PC-9 (cell line): ENCODE measurements at regions not wholly inside any gene's neighbourhood (a gene's known extent, or its start where the extent isn't known, plus 50 kb on each side); places are given as distances from the start of the nearest gene placed in this dataset.

ENCODE experiments used
- BruUV-seq: library from RNA; stranded (reverse); fragments of 400-500 nt; replicated peaks from 2 replicates; lab custom pipeline; 2021; lab: Mats Ljungman, UMichigan
- CTCF ChIA-PET: fragments of 300-600 bp; sonication (Branson Sonifier 250); formaldehyde crosslinking; loops from one replicate; lab custom pipeline; 2022; ENCODE audit warnings: antibody characterized with exemption; lab: Charles Lee
- POLR2A ChIA-PET: fragments of 300-600 bp; sonication (Branson Sonifier 250); formaldehyde crosslinking; loops from one replicate; lab custom pipeline; 2022; ENCODE audit warnings: antibody characterized with exemption; ENCODE audit not compliant: unreplicated experiment; lab: Charles Lee
- DNase-seq, 2 experiments: peaks; one replicate each; pipeline versions ENCODE4 v3.0.0 to v3.0.0-alpha.2; 2015 to 2022; ENCODE audit warnings: mixed read lengths in 1 of 2
- H2AFZ ChIP-seq: fragments of 200-600 bp; sonication (generic); 2 replicates; pipeline ENCODE4 v1.8.1; 2017; ENCODE audit warnings: antibody characterized with exemption
- H3F3A ChIP-seq: fragments of 200-600 bp; sonication (generic); 2 replicates; pipeline ENCODE4 v1.8.1; 2017; ENCODE audit warnings: antibody characterized with exemption, mild to moderate bottlenecking, low read depth; ENCODE audit not compliant: insufficient read depth
- H3K27ac ChIP-seq: fragments of 200-600 bp; sonication (generic); 2 replicates; pipeline ENCODE4 v1.6.1; 2016; ENCODE audit warnings: mixed run types
- H3K27me3 ChIP-seq: fragments of 200-600 bp; sonication (generic); 2 replicates; pipeline ENCODE4 v1.6.1; 2016; ENCODE audit warnings: low read depth, mixed run types; ENCODE audit not compliant: insufficient read depth
- H3K36me3 ChIP-seq: fragments of 200-600 bp; sonication (generic); 2 replicates; pipeline ENCODE4 v1.6.1; 2016; ENCODE audit warnings: low read depth, mixed run types
- H3K4me1 ChIP-seq: fragments of 200-600 bp; sonication (generic); replicated peaks from 2 replicates; pipeline ENCODE4 v1.6.1; 2016; ENCODE audit warnings: mixed run types; ENCODE audit not compliant: insufficient read depth
- H3K4me2 ChIP-seq: fragments of 200-600 bp; sonication (generic); 2 replicates; pipeline ENCODE4 v1.6.1; 2017; ENCODE audit warnings: mixed run types
- H3K4me3 ChIP-seq: fragments of 200-600 bp; sonication (generic); 2 replicates; pipeline ENCODE4 v1.6.1; 2016; ENCODE audit warnings: mixed run types
- H3K79me2 ChIP-seq: fragments of 200-600 bp; sonication (generic); 2 replicates; pipeline ENCODE4 v1.6.1; 2017; ENCODE audit warnings: low read depth, mixed run types
- H3K9me2 ChIP-seq: fragments of 200-600 bp; sonication (generic); 2 replicates; pipeline ENCODE4 v1.8.1; 2017; ENCODE audit warnings: mild to moderate bottlenecking; ENCODE audit not compliant: insufficient read depth
- H3K9me3 ChIP-seq: fragments of 200-600 bp; sonication (generic); 2 replicates; pipeline ENCODE4 v1.8.1; 2016; ENCODE audit warnings: low read depth; ENCODE audit not compliant: insufficient read depth
- H4K20me1 ChIP-seq: fragments of 200-600 bp; sonication (generic); 2 replicates; pipeline ENCODE4 v1.8.1; 2017; ENCODE audit not compliant: insufficient read depth
- CTCF ChIP-seq: fragments of 200-600 bp; sonication (generic); conservative IDR thresholded peaks from 2 replicates; pipeline ENCODE4 v1.6.1; 2017; ENCODE audit warnings: mixed run types, antibody characterized with exemption, mild to moderate bottlenecking, moderate library complexity
- EZH2 ChIP-seq: fragments of 200-600 bp; sonication (generic); IDR thresholded peaks from 2 replicates; pipeline ENCODE4 v1.8.0; 2017; ENCODE audit warnings: antibody characterized with exemption, low read depth
- intact Hi-C: fragments of 100-400 bp; cut with micrococcal nuclease; formaldehyde crosslinking; loops from one replicate; pipeline ENCODE4 v1.10.0; 2022; ENCODE audit not compliant: unreplicated experiment

- no TSS peak for BruUV-seq
These were observed 204.5 kb upstream of the CDH5 start for GRCh38 chr16:66161942-66162341.

GRCh38 chr16:66161269-66161668, 205.2 kb upstream of the CDH5 start:
- BruUV-seq, result no TSS peak
- POLR2A ChIA-PET, result no interaction called here
- H3K4me2 ChIP-seq, result no peak overlapping the region
- H3K27ac ChIP-seq, result no peak overlapping the region
- TF ChIP-seq EZH2 (no peak), CTCF (no peak)
- no peaks in the 10 kb centered on the region for H3K9me2 ChIP-seq
- no peaks in the 10 kb centered on the region for H3K4me1 ChIP-seq
- CTCF ChIA-PET, result no interaction called here
- no peaks in the 10 kb centered on the region for H3F3A ChIP-seq
- H3K79me2 ChIP-seq, result no peaks in the 10 kb centered on the region
- intact Hi-C loops, result no loop called here
- peaks cover 67% of the 10 kb centered on the region for H3K27me3 ChIP-seq
- no peaks in the 10 kb centered on the region for H3K9me3 ChIP-seq
- DNase-seq, result no peak
- H4K20me1 ChIP-seq, result no peaks in the 10 kb centered on the region
- no peaks in the 10 kb centered on the region for H3K36me3 ChIP-seq
- no peak overlapping the region for H2AFZ ChIP-seq
- H3K4me3 ChIP-seq, result no peak overlapping the region

More at GRCh38 chr16:66161942-66162341, 204.5 kb upstream of the CDH5 start:
- Histone ChIP-seq H4K20me1 (no peaks in the 10 kb centered on the region), H3K79me2 (no peaks in the 10 kb centered on the region), H3K9me3 (no peaks in the 10 kb centered on the region), H3K27me3 (peaks cover 70% of the 10 kb centered on the region), H2AFZ (no peak overlapping the region), H3K9me2 (no peaks in the 10 kb centered on the region), H3F3A (no peaks in the 10 kb centered on the region), H3K4me3 (no peak overlapping the region), H3K36me3 (no peaks in the 10 kb centered on the region), H3K4me2 (no peak overlapping the region), H3K4me1 (no peaks in the 10 kb centered on the region), H3K27ac (no peak overlapping the region)
- no peak for DNase-seq
- ChIA-PET CTCF (no interaction called here), POLR2A (no interaction called here)
- TF ChIP-seq EZH2, result no peak
- TF ChIP-seq CTCF, result no peak
- intact Hi-C loops, result no loop called here

- BruUV-seq, result no TSS peak
- no peak overlapping the region for H3K4me3 ChIP-seq
- H3K9me3 ChIP-seq, result no peaks in the 10 kb centered on the region
- H3F3A ChIP-seq, result no peaks in the 10 kb centered on the region
- H3K36me3 ChIP-seq, result no peaks in the 10 kb centered on the region
- no peaks in the 10 kb centered on the region for H3K4me1 ChIP-seq
- peaks cover 67% of the 10 kb centered on the region for H3K27me3 ChIP-seq
- CTCF ChIA-PET, result no interaction called here
- POLR2A ChIA-PET, result interaction anchor here (0.7 kb wide), 1 partner anchor 365 kb away, joined by 3 read pairs; no protein-coding TSS in a partner anchor
- no peak overlapping the region for H3K27ac ChIP-seq
- H3K9me2 ChIP-seq, result no peaks in the 10 kb centered on the region
- no peak overlapping the region for H2AFZ ChIP-seq
- no peak overlapping the region for H3K4me2 ChIP-seq
- H3K79me2 ChIP-seq, result no peaks in the 10 kb centered on the region
- intact Hi-C loops, result no loop called here
- no peak for TF ChIP-seq EZH2
- H4K20me1 ChIP-seq, result no peaks in the 10 kb centered on the region
- DNase-seq, result no peak
These were observed 206.5 kb upstream of the CDH5 start for GRCh38 chr16:66159987-66160386.

GRCh38 chr16:66156538-66156937, 210.0 kb upstream of the CDH5 start:
- DNase-seq, result no peak
- Histone ChIP-seq H4K20me1 (no peaks in the 10 kb centered on the region), H3K4me1 (no peaks in the 10 kb centered on the region), H3K27ac (no peak overlapping the region), H3K9me2 (no peaks in the 10 kb centered on the region), H3K9me3 (no peaks in the 10 kb centered on the region), H3F3A (no peaks in the 10 kb centered on the region), H3K4me3 (no peak overlapping the region), H3K27me3 (peaks cover 63% of the 10 kb centered on the region), H3K79me2 (no peaks in the 10 kb centered on the region), H3K4me2 (no peak overlapping the region), H2AFZ (no peak overlapping the region), H3K36me3 (no peaks in the 10 kb centered on the region)
- TF ChIP-seq EZH2 (no peak), CTCF (no peak)
- BruUV-seq, result no TSS peak
- ChIA-PET POLR2A (no interaction called here), CTCF (no interaction called here)
- intact Hi-C loops, result no loop called here
